ENCODE measurements at regions not wholly inside any gene's neighbourhood (a gene's known extent, or its start where the extent isn't known, plus 50 kb on each side); places are given as distances from the start of the nearest gene placed in this dataset.

DNA sequence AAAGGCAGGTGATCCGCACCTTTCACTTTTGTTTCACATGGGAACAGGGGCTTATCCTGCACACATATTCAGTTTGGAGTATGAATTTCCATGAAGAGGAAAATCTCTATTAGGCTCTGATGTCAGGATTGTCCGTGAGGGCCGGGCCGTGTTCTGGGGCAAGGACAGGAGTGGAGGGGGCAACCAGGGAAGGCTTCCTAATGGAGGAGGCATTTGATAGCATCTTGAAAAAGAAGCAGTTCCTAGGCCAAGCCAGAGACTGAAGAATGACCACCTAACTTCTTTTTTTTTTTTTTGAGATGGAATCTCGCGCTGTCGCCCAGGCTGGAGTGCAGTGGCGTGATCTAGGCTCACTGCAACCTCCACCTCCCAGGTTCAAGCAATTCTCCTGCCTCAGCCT, 174.2 kb downstream of the SEC14L1 start:
- intact Hi-C loops (cut with micrococcal nuclease; ENCODE audit: unreplicated experiment), result no loop called here
- in situ Hi-C loops (cut with HindIII; ENCODE audit: extremely low pct_ligation_motif_present, low pct_unique_long_range_greater_than_20kb), result no loop called here
- TF ChIP-seq RARG (CRISPR knock-in tag; IDR thresholded peaks at IDR 0.05; ENCODE audit: low read depth) (no peak), TMF1 (CRISPR knock-in tag; IDR thresholded peaks at IDR 0.05; ENCODE audit: low read depth) (no peak), SIN3A (IDR thresholded peaks at IDR 0.05; ENCODE audit: borderline replicate concordance, low read depth, low read length) (no peak), XBP1 (CRISPR knock-in tag; IDR thresholded peaks at IDR 0.05) (no peak), AGO2 (optimal IDR thresholded peaks at IDR 0.05; ENCODE audit: low read depth, low read length) (peak; percentile 7)
- TF ChIP-seq, protein P1, sequence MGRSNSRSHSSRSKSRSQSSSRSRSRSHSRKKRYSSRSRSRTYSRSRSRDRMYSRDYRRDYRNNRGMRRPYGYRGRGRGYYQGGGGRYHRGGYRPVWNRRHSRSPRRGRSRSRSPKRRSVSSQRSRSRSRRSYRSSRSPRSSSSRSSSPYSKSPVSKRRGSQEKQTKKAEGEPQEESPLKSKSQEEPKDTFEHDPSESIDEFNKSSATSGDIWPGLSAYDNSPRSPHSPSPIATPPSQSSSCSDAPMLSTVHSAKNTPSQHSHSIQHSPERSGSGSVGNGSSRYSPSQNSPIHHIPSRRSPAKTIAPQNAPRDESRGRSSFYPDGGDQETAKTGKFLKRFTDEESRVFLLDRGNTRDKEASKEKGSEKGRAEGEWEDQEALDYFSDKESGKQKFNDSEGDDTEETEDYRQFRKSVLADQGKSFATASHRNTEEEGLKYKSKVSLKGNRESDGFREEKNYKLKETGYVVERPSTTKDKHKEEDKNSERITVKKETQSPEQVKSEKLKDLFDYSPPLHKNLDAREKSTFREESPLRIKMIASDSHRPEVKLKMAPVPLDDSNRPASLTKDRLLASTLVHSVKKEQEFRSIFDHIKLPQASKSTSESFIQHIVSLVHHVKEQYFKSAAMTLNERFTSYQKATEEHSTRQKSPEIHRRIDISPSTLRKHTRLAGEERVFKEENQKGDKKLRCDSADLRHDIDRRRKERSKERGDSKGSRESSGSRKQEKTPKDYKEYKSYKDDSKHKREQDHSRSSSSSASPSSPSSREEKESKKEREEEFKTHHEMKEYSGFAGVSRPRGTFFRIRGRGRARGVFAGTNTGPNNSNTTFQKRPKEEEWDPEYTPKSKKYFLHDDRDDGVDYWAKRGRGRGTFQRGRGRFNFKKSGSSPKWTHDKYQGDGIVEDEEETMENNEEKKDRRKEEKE (IDR thresholded peaks at IDR 0.05), result no peak
- TF ChIP-seq, protein P2, sequence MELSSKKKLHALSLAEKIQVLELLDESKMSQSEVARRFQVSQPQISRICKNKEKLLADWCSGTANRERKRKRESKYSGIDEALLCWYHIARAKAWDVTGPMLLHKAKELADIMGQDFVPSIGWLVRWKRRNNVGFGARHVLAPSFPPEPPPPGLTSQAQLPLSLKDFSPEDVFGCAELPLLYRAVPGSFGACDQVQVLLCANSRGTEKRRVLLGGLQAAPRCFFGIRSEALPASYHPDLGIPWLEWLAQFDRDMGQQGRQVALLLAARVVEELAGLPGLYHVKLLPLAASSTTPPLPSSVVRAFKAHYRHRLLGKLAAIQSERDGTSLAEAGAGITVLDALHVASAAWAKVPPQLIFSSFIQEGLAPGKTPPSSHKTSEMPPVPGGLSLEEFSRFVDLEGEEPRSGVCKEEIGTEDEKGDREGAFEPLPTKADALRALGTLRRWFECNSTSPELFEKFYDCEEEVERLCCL (CRISPR knock-in tag; IDR thresholded peaks at IDR 0.05; ENCODE audit: borderline replicate concordance), result no peak
- TF ChIP-seq, protein P3, sequence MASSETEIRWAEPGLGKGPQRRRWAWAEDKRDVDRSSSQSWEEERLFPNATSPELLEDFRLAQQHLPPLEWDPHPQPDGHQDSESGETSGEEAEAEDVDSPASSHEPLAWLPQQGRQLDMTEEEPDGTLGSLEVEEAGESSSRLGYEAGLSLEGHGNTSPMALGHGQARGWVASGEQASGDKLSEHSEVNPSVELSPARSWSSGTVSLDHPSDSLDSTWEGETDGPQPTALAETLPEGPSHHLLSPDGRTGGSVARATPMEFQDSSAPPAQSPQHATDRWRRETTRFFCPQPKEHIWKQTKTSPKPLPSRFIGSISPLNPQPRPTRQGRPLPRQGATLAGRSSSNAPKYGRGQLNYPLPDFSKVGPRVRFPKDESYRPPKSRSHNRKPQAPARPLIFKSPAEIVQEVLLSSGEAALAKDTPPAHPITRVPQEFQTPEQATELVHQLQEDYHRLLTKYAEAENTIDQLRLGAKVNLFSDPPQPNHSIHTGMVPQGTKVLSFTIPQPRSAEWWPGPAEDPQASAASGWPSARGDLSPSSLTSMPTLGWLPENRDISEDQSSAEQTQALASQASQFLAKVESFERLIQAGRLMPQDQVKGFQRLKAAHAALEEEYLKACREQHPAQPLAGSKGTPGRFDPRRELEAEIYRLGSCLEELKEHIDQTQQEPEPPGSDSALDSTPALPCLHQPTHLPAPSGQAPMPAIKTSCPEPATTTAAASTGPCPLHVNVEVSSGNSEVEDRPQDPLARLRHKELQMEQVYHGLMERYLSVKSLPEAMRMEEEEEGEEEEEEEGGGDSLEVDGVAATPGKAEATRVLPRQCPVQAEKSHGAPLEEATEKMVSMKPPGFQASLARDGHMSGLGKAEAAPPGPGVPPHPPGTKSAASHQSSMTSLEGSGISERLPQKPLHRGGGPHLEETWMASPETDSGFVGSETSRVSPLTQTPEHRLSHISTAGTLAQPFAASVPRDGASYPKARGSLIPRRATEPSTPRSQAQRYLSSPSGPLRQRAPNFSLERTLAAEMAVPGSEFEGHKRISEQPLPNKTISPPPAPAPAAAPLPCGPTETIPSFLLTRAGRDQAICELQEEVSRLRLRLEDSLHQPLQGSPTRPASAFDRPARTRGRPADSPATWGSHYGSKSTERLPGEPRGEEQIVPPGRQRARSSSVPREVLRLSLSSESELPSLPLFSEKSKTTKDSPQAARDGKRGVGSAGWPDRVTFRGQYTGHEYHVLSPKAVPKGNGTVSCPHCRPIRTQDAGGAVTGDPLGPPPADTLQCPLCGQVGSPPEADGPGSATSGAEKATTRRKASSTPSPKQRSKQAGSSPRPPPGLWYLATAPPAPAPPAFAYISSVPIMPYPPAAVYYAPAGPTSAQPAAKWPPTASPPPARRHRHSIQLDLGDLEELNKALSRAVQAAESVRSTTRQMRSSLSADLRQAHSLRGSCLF (CRISPR knock-in tag; IDR thresholded peaks at IDR 0.05; ENCODE audit: borderline replicate concordance), result no peak
- POLR2A ChIA-PET, result interaction anchor here (2.1 kb wide), 1 partner anchor 15 kb away, joined by 6 read pairs; no protein-coding TSS in a partner anchor
- CTCF ChIA-PET (ENCODE audit: low intra/inter-chr PET ratio, low total read pairs), result no interaction called here
- ATAC-seq (no peak), DNase-seq (ENCODE audit: low spot score) (no peak), FAIRE-seq (no peak)
- Histone ChIP-seq H3K4me3 (replicated peaks in 1 of 3; ENCODE audit: insufficient read depth in 1 of 3, low read depth in 2 of 3, low read length in 3 of 3) (no peak overlapping the region), H3K9me3 (ENCODE audit: low read length) (no peaks in the 10 kb centered on the region), H3K9ac (ENCODE audit: insufficient read depth, low read depth, low read length) (no peak overlapping the region), H3K4me1 (ENCODE audit: insufficient read depth, low read length) (peaks cover 55% of the 10 kb centered on the region), H3K79me2 (ENCODE audit: insufficient read depth, low read length) (peaks cover 79% of the 10 kb centered on the region), H4K20me1 (ENCODE audit: insufficient read depth, low read length) (peaks cover 61% of the 10 kb centered on the region; the same call in 1 of the 2 replicates), H3K4me2 (ENCODE audit: low read depth, low read length) (no peak overlapping the region), H2AFZ (ENCODE audit: low read length) (no peak overlapping the region), H3K36me3 (replicated peaks in 1 of 2; ENCODE audit: control insufficient read depth in 1 of 2, insufficient read depth in 2 of 2, low read length in 2 of 2) (peaks cover 38 to 74% of the 10 kb centered on the region in 2 experiments), H3K27ac (ENCODE audit: extremely low read length, insufficient read depth, low read length) (no peak overlapping the region), H3K27me3 (ENCODE audit: control insufficient read depth in 1 of 2, insufficient read depth in 2 of 2, low read length in 2 of 2) (no peaks in the 10 kb centered on the region)
- 94% methylated on average over 8 of the region's 8 CpGs for WGBS (ENCODE audit: low lambda C conversion rate)
- no TSS peak for BruUV-seq (replicated peaks)

All from HepG2 (cell line).